Left lung (tissue), 4 donors: ENCODE measurements at regions not wholly inside any gene's neighbourhood (a gene's known extent, or its start where the extent isn't known, plus 50 kb on each side); places are given as distances from the start of the nearest gene placed in this dataset.

ENCODE experiments used
- ATAC-seq: fragments of 200-7000 bp; cut with Tn5 transposase; one replicate; pipeline ENCODE4 v1.9.1; 2020; ENCODE audit warnings: moderate library complexity
- DNase-seq, 4 donors: peaks; one replicate each; pipeline ENCODE4 v3.0.0-alpha.2; 2013 to 2020
- H3K27ac ChIP-seq, 2 donors: fragments of 200-600 bp; sonication (generic) in 1 of 2; one replicate each; pipeline versions ENCODE4 v1.5.0 to v1.8.0; 2020 to 2021
- H3K27me3 ChIP-seq, 2 donors: fragments of 200-600 bp; sonication (generic) in 1 of 2; one replicate each; pipeline versions ENCODE4 v1.5.0 to v1.8.0; 2020 to 2021
- H3K36me3 ChIP-seq, 2 donors: fragments of 200-600 bp; sonication (generic) in 1 of 2; one replicate each; pipeline versions ENCODE4 v1.5.0 to v1.8.0; 2020 to 2021
- H3K4me1 ChIP-seq, 2 donors: fragments of 200-600 bp; one replicate each; pipeline ENCODE4 v1.8.0; 2021
- H3K4me3 ChIP-seq, 2 donors: fragments of 200-600 bp; sonication (generic) in 1 of 2; one replicate each; pipeline versions ENCODE4 v1.5.0 to v1.8.0; 2020 to 2021; ENCODE audit warnings: mild to moderate bottlenecking in 1 of 2
- H3K9me3 ChIP-seq, 2 donors: fragments of 200-600 bp; sonication (generic) in 1 of 2; one replicate each; pipeline versions ENCODE4 v1.5.0 to v1.8.0; 2020 to 2021
- CTCF ChIP-seq, 2 donors: fragments of 200-600 bp; sonication (generic) in 1 of 2; IDR thresholded peaks; one replicate each; pipeline versions ENCODE4 v1.5.0 to v1.8.0; 2021; ENCODE audit warnings: antibody characterized with exemption in 2 of 2
- intact Hi-C, 2 donors: fragments of 100-400 bp; cut with DNase I; formaldehyde crosslinking; loops; one replicate each; pipeline versions ENCODE4 v1.11.2 to v1.14.2; 2022
- donor health status: DM: no; HTN: yes; CAD: no.
- donor health status: DM: no; HTN: no; CAD: no.

GRCh38 chr9:87227456-87227855 lies 270.2 kb upstream of the DAPK1 start:
- no peaks in the 10 kb centered on the region for H3K27me3 ChIP-seq
- no peaks in the 10 kb centered on the region for H3K4me1 ChIP-seq
- no peaks in the 10 kb centered on the region for H3K9me3 ChIP-seq
- ATAC-seq = no peak
- intact Hi-C loops = no loop called here
- no peak for TF ChIP-seq CTCF (IDR thresholded peaks at IDR 0.05)
- H3K36me3 ChIP-seq = no peaks in the 10 kb centered on the region
- no peak overlapping the region for H3K4me3 ChIP-seq
- no peak for DNase-seq
- no peak overlapping the region for H3K27ac ChIP-seq

GRCh38 chr9:87229108-87229507 lies 268.6 kb upstream of the DAPK1 start:
- no peak overlapping the region for H3K27ac ChIP-seq
- ATAC-seq (no peak), DNase-seq (no peak)
- no peaks in the 10 kb centered on the region for H3K4me1 ChIP-seq
- intact Hi-C loops = no loop called here
- H3K27me3 ChIP-seq = no peaks in the 10 kb centered on the region
- H3K4me3 ChIP-seq = no peak overlapping the region
- no peak for TF ChIP-seq CTCF (IDR thresholded peaks at IDR 0.05)
- no peaks in the 10 kb centered on the region for H3K36me3 ChIP-seq
- H3K9me3 ChIP-seq = no peaks in the 10 kb centered on the region

- H3K4me3 ChIP-seq = no peak overlapping the region
- intact Hi-C loops = no loop called here
- H3K27ac ChIP-seq = no peak overlapping the region
- ATAC-seq (no peak), DNase-seq (no peak)
- H3K9me3 ChIP-seq = no peaks in the 10 kb centered on the region
- TF ChIP-seq CTCF (IDR thresholded peaks at IDR 0.05) = no peak
- no peaks in the 10 kb centered on the region for H3K27me3 ChIP-seq
- no peaks in the 10 kb centered on the region for H3K4me1 ChIP-seq
- no peaks in the 10 kb centered on the region for H3K36me3 ChIP-seq
These were observed 264.2 kb upstream of the DAPK1 start for GRCh38 chr9:87233431-87233830.

- no peaks in the 10 kb centered on the region for H3K9me3 ChIP-seq
- intact Hi-C loops = no loop called here
- DNase-seq (peak in 1 of 4 donors; percentile 18), ATAC-seq (no peak)
- TF ChIP-seq CTCF (IDR thresholded peaks at IDR 0.05) = no peak
- no peaks in the 10 kb centered on the region for H3K27me3 ChIP-seq
- H3K4me3 ChIP-seq = no peak overlapping the region
- no peaks in the 10 kb centered on the region for H3K36me3 ChIP-seq
- no peaks in the 10 kb centered on the region for H3K4me1 ChIP-seq
- no peak overlapping the region for H3K27ac ChIP-seq
These were observed 263.7 kb upstream of the DAPK1 start for GRCh38 chr9:87233899-87234455.

- no peak for TF ChIP-seq CTCF (IDR thresholded peaks at IDR 0.05)
- intact Hi-C loops = no loop called here
- Histone ChIP-seq H3K4me3 (no peak overlapping the region), H3K27ac (no peak overlapping the region), H3K27me3 (no peaks in the 10 kb centered on the region), H3K36me3 (no peaks in the 10 kb centered on the region), H3K4me1 (no peaks in the 10 kb centered on the region), H3K9me3 (no peaks in the 10 kb centered on the region)
- ATAC-seq = no peak
- DNase-seq = no peak
These were observed 262.8 kb upstream of the DAPK1 start for GRCh38 chr9:87234854-87235253.
